Fibroblast of villous mesenchyme (primary cell): ENCODE measurements at regions not wholly inside any gene's neighbourhood (a gene's known extent, or its start where the extent isn't known, plus 50 kb on each side); places are given as distances from the start of the nearest gene placed in this dataset.

Source experiments
- DNase-seq: peaks from one replicate; pipeline ENCODE4 v3.0.0-alpha.2; 2010; ENCODE audit warnings: low read depth
- H3K4me3 ChIP-seq: 2 replicates; pipeline ENCODE4 v1.5.1; 2011; ENCODE audit warnings: low read depth, mild to moderate bottlenecking, low read length
- CTCF ChIP-seq: IDR thresholded peaks from 2 replicates; pipeline ENCODE4 v1.5.1; 2012; ENCODE audit warnings: low read depth, mild to moderate bottlenecking, low read length; ENCODE audit not compliant: insufficient read depth

GRCh38 chr12:131345521-131346436 is 365.1 kb upstream of the SFSWAP start:
- no peak for DNase-seq
- TF ChIP-seq CTCF = no peak
- no peak overlapping the region for H3K4me3 ChIP-seq

GRCh38 chr12:131346555-131347344 is 364.1 kb upstream of the SFSWAP start:
- no peak overlapping the region for H3K4me3 ChIP-seq
- TF ChIP-seq CTCF = no peak
- DNase-seq = no peak

GRCh38 chr12:131347345-131347714 is 363.6 kb upstream of the SFSWAP start:
- DNase-seq = no peak
- no peak for TF ChIP-seq CTCF
- H3K4me3 ChIP-seq = no peak overlapping the region

- no peak for TF ChIP-seq CTCF
- H3K4me3 ChIP-seq = no peak overlapping the region
- no peak for DNase-seq
Observed at GRCh38 chr12:131347732-131348131, 363.2 kb upstream of the SFSWAP start.

GRCh38 chr12:131348231-131348630 is 362.7 kb upstream of the SFSWAP start:
- no peak for DNase-seq
- no peak for TF ChIP-seq CTCF
- no peak overlapping the region for H3K4me3 ChIP-seq

GRCh38 chr12:131348646-131349045 is 362.2 kb upstream of the SFSWAP start:
- no peak for DNase-seq
- H3K4me3 ChIP-seq = no peak overlapping the region
- no peak for TF ChIP-seq CTCF
